ENCODE measurements at regions not wholly inside any gene's neighbourhood (a gene's known extent, or its start where the extent isn't known, plus 50 kb on each side); places are given as distances from the start of the nearest gene placed in this dataset.

- no peak for TF ChIP-seq CTCF (IDR thresholded peaks at IDR 0.05)
- no peak for TF ChIP-seq POLR2A (IDR thresholded peaks at IDR 0.05)
- no peak for TF ChIP-seq POLR2AphosphoS5 (IDR thresholded peaks at IDR 0.05)
Measured at GRCh38 chr7:69476416-69476815, 121.9 kb upstream of the AUTS2 start.
